NCI-H524 (cell line): ENCODE measurements at regions not wholly inside any gene's neighbourhood (a gene's known extent, or its start where the extent isn't known, plus 50 kb on each side); places are given as distances from the start of the nearest gene placed in this dataset.

Experiments
- DNase-seq, 2 experiments: peaks; one replicate each; lab custom pipeline; 2025; lab: John Stamatoyannopoulos, UW

- DNase-seq, result no peak
These were observed 51.0 kb upstream of the PCBP1 start for GRCh38 chr2:70036290-70036689.

GRCh38 chr2:70035344-70035844 is 51.9 kb upstream of the PCBP1 start:
- no peak for DNase-seq

GRCh38 chr2:70030724-70031420 is 56.4 kb upstream of the PCBP1 start:
- no peak for DNase-seq

- no peak for DNase-seq
These were observed 57.4 kb upstream of the PCBP1 start for GRCh38 chr2:70029814-70030409.

- peak in 1 of 2 experiments; percentile 3 for DNase-seq
These were observed 62.9 kb upstream of the ASPRV1 start for GRCh38 chr2:70024284-70024683.

- DNase-seq, result no peak
These were observed 57.7 kb upstream of the ASPRV1 start for GRCh38 chr2:70019096-70019495.

- no peak for DNase-seq
These were observed 56.5 kb upstream of the ASPRV1 start for GRCh38 chr2:70017962-70018361.

GRCh38 chr2:70014959-70015358 is 53.5 kb upstream of the ASPRV1 start:
- DNase-seq, result no peak

- no peak for DNase-seq
These were observed 51.5 kb upstream of the ASPRV1 start for GRCh38 chr2:70012887-70013286.

- no peak for DNase-seq
These were observed 50.4 kb upstream of the ASPRV1 start for GRCh38 chr2:70011786-70012185.

GRCh38 chr2:70011335-70011734 is 49.9 kb upstream of the ASPRV1 start:
- DNase-seq, result no peak
